Panc1 (cell line): ENCODE measurements at regions not wholly inside any gene's neighbourhood (a gene's known extent, or its start where the extent isn't known, plus 50 kb on each side); places are given as distances from the start of the nearest gene placed in this dataset.

Source experiments
- CTCF ChIP-seq: fragments of 450-650 bp; IDR thresholded peaks from 2 replicates; pipeline ENCODE4 v1.5.1; 2017; ENCODE audit warnings: mild to moderate bottlenecking
- POLR2AphosphoS5 ChIP-seq: IDR thresholded peaks from 2 replicates; pipeline ENCODE4 v1.6.1; 2012; ENCODE audit warnings: mild to moderate bottlenecking, low read depth, low read length, moderate library complexity
- SIN3A ChIP-seq: IDR thresholded peaks from 2 replicates; pipeline ENCODE4 v1.6.1; 2012; ENCODE audit warnings: low read depth, mild to moderate bottlenecking, low read length, moderate library complexity, borderline replicate concordance; ENCODE audit not compliant: insufficient read depth
- TF ChIP-seq, protein P1 (sequence below), 2 experiments: IDR thresholded peaks; 2 replicates each; pipeline ENCODE4 v1.6.1; 2011 to 2012; ENCODE audit warnings: low read depth in 2 of 2, control low read depth in 1 of 2, low read length in 1 of 2, mild to moderate bottlenecking in 1 of 2, moderate library complexity in 1 of 2; ENCODE audit not compliant: insufficient read depth in 1 of 2

DNA sequence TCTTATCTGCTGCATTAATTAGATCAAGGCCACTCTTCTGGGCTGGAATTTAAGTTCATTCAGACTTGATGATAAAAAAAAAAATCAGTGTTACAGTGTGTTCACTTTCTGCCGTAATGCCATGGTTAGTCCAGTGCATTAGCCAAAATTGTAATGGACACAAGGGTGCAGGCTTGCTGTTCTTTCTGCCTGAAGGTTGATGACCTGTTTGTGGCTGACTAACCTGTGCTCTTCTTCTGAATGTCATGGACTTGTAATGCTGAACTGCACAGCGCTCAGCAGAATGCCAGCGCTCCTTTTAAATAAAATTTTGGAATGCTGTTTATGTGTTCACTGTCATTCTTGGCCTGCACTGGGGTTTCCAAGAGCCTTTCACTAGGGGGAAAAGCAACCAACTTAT lies 323.2 kb downstream of the ZNF248 start:
- no peak for TF ChIP-seq CTCF
- TF ChIP-seq SIN3A = no peak
- TF ChIP-seq, protein P1, sequence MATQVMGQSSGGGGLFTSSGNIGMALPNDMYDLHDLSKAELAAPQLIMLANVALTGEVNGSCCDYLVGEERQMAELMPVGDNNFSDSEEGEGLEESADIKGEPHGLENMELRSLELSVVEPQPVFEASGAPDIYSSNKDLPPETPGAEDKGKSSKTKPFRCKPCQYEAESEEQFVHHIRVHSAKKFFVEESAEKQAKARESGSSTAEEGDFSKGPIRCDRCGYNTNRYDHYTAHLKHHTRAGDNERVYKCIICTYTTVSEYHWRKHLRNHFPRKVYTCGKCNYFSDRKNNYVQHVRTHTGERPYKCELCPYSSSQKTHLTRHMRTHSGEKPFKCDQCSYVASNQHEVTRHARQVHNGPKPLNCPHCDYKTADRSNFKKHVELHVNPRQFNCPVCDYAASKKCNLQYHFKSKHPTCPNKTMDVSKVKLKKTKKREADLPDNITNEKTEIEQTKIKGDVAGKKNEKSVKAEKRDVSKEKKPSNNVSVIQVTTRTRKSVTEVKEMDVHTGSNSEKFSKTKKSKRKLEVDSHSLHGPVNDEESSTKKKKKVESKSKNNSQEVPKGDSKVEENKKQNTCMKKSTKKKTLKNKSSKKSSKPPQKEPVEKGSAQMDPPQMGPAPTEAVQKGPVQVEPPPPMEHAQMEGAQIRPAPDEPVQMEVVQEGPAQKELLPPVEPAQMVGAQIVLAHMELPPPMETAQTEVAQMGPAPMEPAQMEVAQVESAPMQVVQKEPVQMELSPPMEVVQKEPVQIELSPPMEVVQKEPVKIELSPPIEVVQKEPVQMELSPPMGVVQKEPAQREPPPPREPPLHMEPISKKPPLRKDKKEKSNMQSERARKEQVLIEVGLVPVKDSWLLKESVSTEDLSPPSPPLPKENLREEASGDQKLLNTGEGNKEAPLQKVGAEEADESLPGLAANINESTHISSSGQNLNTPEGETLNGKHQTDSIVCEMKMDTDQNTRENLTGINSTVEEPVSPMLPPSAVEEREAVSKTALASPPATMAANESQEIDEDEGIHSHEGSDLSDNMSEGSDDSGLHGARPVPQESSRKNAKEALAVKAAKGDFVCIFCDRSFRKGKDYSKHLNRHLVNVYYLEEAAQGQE (IDR thresholded peaks at IDR 0.05; ENCODE audit: insufficient read depth in 1 of 2, low read depth in 2 of 2, low read length in 1 of 2) = no peak
- no peak for TF ChIP-seq POLR2AphosphoS5
